HG03135 (cell line): ENCODE measurements at regions not wholly inside any gene's neighbourhood (a gene's known extent, or its start where the extent isn't known, plus 50 kb on each side); places are given as distances from the start of the nearest gene placed in this dataset.

Experiments used
- ATAC-seq: cut with Tn5 transposase; IDR thresholded peaks from one replicate; pipeline ENCODE4 v1.9.1; 2021; ENCODE audit warnings: mild to moderate bottlenecking, moderate library complexity; ENCODE audit not compliant: unreplicated experiment

GRCh38 chr6:1482381-1483166 is 93.2 kb downstream of the FOXF2 start:
- peak; percentile 65 for ATAC-seq

DNA sequence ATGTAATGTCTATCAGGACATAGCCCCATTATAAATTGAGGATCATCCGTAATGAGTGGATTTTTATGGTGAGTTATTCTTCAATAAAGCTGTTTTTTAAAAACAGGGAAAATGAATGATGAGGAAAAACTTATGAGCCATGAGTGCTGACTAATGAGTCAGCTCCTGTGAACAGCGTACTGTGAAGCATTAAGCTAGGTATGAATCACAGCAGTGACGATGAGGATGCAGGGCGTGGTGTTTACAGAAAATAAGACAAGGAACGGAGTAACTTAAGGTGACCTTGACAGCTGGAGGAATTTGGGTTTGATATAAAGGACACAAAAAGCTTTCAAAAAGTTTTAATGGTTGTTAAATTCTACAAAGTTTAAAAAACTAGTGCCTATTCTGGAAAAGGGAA is 96.3 kb downstream of the FOXF2 start:
- no peak for ATAC-seq

- no peak for ATAC-seq
These were observed 97.0 kb downstream of the FOXF2 start for GRCh38 chr6:1486387-1486786.

- no peak for ATAC-seq
These were observed 97.9 kb downstream of the FOXF2 start for GRCh38 chr6:1487239-1487638.

DNA sequence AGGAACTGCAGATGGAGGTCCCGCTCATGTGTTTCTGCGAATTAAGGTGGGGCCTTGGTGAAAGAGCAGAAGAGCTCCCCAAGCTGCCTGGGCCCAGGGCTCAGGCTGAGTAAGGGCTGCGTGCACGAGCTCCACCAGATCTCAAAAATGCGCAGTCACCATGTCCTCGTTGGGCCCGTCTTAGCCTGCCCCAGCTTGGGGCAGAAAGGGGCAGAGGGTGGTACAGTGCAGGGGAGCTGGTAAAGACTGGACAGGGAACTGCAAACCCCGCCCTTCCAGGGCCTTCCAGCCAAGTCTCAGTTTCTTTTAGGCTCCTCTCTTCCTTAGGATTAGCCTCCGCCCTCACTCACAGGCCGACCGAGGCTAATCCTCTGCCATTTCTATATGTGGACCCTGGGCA is 101.6 kb downstream of the FOXF2 start:
- no peak for ATAC-seq

GRCh38 chr6:1491591-1492319 is 102.4 kb downstream of the FOXF2 start:
- no peak for ATAC-seq

DNA sequence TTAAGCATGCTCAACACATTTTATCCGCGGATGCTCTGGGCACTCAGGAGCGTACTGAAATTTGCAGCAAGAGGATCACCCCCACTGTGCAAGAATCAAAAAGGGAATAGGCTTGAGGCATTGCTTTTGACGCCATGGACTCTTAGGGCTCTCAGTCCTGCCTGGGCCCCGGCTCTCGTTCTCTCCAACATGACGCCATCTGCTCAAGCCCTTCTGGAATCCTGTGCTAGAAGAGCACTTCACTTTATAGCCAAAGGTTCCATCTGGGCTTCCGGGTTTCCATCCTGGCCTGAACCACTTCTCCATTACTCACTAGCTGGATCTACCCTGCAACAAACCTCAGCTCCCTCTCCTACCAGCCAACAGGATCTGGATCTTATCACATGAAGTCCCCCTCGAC is 105.3 kb downstream of the FOXF2 start:
- ATAC-seq = no peak

DNA sequence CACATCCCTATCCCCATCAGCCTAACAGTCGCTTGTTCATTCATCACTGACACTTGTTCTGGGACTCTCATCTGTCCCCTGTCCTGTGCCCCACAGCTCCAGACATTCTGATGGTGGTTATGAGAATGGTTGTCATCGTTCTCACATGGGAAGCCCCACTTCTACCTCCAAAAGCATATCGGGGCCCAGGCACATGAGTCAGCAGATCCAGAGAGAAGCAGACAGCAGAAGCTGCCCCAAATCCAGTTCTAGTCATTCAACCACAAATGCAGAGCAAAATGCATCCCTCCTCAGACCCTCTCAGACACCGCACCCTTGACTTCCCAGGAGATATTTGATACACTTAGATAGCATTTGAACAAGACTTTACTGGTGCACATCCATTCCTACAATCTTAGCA is 106.0 kb downstream of the FOXF2 start:
- no peak for ATAC-seq

DNA sequence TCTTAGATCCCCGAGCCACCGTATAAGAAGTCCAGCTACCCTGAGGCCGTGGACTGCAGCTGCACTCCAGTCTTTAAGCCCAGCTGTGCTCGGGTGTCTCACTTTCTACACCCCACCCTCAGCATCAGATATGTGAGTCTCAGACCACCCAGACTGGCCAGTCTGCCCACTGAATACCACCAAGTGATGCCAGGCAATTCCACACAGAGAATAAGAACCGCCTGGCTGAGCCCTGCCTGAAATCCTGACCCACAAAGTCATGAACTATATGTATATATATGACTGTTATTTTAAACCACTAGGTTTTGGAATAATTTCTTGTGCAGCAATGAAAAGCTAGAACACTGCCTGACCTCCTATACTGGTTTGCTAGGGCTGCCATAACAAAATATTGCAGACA is 106.7 kb downstream of the FOXF2 start:
- no peak for ATAC-seq

DNA sequence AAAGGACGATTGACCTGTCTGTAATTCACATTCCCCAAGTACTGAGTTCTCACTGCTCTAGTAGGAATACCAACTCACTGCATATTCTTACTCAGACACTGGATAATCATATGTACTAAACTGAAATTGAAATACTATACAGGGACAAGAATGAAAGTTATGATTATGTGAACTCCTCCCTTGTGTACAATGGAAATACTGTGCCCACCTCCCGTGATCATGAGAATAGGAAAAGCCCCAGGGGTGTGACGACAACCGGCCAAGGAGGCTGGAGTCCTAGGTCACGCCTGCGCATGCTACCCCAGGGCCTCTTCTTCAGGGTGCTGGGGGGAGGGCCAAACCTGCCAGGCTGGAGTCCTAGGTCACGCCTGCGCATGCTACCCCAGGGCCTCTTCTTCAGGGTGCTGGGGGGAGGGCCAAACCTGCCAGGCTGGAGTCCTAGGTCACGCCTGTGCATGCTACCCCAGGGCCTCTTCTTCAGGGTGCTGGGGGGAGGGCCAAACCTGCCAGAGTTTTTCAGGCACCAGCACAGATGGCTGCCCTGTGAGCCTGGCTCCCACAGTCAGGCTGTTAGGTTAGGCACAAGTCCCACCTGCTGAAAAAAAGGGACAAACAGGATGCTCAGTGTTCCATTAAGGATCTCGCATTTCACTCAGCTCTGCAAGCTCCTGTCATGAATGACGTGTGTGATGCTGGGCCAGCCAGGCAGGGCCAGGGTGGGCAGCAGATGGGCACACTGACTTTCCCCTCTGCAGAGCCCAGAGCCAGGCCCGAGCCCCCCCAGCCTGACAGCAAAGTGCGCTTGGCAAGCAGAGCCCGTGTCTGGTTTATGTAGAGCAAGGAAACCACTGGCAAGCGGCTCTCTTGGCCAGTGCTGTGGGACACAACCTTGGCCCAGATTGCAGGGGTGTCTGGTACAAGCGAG is 107.7 kb downstream of the FOXF2 start:
- ATAC-seq = no peak

GRCh38 chr6:1497761-1498105 is 108.4 kb downstream of the FOXF2 start:
- ATAC-seq = no peak

- no peak for ATAC-seq
These were observed 109.2 kb downstream of the FOXF2 start for GRCh38 chr6:1498491-1499113.

DNA sequence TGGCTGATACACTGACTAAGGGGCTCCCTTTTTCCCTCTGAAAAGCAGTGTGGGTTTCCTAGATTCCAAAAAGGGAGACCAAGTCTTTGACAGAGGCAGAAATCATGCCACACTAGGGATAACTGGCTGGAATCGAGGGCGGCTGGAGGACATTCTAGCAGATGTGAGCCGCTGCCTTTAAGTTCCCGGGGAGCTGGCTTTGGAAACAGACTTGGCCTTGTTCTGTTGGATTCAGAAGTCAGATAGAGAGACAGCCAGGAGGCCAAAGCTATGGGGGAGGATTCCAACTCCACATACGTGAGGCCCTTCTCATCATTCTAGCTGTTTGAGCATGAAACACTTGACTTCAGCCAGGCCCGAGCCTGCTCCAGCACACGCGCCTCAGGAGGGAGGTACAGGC is 109.9 kb upstream of the FOXC1 start:
- ATAC-seq = no peak

DNA sequence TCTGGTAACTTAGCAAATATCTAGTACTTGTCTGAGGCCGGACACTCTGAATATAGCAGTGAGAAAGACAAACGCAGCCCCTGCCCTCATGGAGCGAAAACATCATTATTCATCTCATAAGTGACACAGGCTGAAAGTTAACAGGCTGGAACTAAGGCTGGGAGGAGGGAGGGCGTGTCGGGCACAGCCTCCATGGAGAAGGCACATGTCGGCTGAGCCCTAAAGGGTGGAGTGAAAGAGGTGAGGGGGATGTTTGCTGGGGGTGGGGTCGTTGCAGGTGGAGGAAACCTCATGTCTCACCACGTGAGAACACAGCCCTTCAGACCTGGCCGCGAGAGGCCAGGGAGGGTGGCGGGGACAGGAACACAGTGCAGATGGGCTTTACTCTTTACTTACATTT is 108.8 kb upstream of the FOXC1 start:
- ATAC-seq = no peak

DNA sequence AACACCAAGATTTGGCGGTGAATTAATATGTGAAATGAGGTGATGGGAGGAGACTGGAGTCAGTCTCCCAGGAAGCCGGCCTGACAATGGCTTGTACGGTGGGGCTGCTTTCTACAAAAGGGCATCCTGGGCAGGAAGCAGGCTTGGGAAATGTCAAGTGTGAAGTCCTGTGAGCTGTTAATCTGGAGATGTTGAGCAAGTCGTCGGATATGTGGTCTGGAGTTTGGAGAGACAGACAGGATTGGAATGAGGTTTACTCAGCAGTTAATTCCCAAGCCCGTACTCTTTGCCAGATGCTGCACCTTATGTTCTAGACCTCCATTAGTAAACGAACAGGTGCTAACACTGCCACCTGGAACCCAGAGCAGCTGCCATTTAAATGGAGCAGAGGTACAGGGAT is 107.7 kb upstream of the FOXC1 start:
- no peak for ATAC-seq

GRCh38 chr6:1503811-1504210 is 105.9 kb upstream of the FOXC1 start:
- ATAC-seq = no peak

- ATAC-seq = no peak
These were observed 105.2 kb upstream of the FOXC1 start for GRCh38 chr6:1504465-1504864.

DNA sequence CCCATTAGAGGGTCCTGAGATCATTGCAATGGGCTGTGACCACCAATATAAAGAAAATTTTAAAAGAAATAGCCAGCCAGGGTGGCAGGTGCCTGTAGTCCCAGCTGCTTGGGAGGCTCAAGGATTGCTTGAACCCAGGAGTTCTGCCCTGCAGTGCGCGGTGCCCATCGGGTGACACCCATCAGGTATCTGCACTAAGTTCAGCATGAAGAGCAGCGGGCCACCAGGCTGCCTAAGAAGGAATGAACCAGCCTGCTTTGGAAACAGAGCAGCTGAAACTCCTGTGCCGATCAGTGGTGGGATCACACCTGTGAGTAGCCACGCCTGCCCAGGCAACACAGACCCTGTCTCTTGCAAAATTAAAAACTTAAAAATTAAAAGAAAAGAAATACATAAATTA is 102.5 kb upstream of the FOXC1 start:
- no peak for ATAC-seq

DNA sequence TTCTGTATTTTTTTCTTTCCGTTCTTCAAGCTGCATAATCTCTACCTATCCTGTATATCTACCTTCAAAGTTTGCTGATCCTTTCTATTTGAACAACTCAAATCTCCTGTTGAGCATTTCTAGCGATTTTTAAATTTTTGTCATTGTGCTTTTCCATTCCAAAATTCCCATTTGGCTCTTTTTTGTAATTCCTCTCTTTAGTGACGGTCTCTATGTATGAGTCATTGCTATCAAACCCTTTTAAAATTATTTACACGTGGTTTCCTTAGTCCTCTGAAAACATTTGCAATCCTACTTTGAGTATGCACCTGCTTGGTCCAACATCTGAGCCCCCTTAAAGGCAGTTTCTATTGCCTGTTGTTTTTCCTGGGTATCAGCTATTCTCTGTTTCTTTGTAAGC is 100.5 kb upstream of the FOXC1 start:
- ATAC-seq = no peak

- no peak for ATAC-seq
These were observed 99.5 kb upstream of the FOXC1 start for GRCh38 chr6:1510239-1510638.

- no peak for ATAC-seq
These were observed 96.4 kb upstream of the FOXC1 start for GRCh38 chr6:1513215-1513780.
